ENCODE measurements at regions not wholly inside any gene's neighbourhood (a gene's known extent, or its start where the extent isn't known, plus 50 kb on each side); places are given as distances from the start of the nearest gene placed in this dataset.

GRCh38 chr5:100423330-100423729 lies 111.8 kb upstream of the FAM174A start:
- Histone ChIP-seq H3K9me3 (ENCODE audit: control insufficient read depth in 4 of 4, insufficient read depth in 3 of 4, low read length in 3 of 4) (peaks cover 0 to 18% (median 6%) of the 10 kb centered on the region in 4 donors), H3K4me3 (no peak overlapping the region), H3K36me3 (ENCODE audit: control insufficient read depth in 4 of 4, insufficient read depth in 4 of 4, low read length in 4 of 4) (peaks cover 0 to 5% (median 0%) of the 10 kb centered on the region in 4 donors), H3K27ac (ENCODE audit: low read depth in 1 of 2, low read length in 1 of 2) (no peak overlapping the region), H3K4me1 (ENCODE audit: control insufficient read depth in 5 of 5, insufficient read depth in 5 of 5, low read length in 5 of 5) (no peaks in the 10 kb centered on the region), H3K9ac (ENCODE audit: insufficient read depth in 1 of 2, low read length in 2 of 2) (no peak overlapping the region), H3K27me3 (ENCODE audit: control insufficient read depth in 3 of 3, insufficient read depth in 3 of 3, low read length in 2 of 3) (no peaks in the 10 kb centered on the region)
- no peak for TF ChIP-seq CTCF (IDR thresholded peaks at IDR 0.05; ENCODE audit: control extremely low read depth, extremely low read depth)
- DNase-seq = no peak
- 86 to 96% methylated on average over 5 of the region's 5 CpGs for WGBS, 2 donors
- ATAC-seq (ENCODE audit: insufficient read depth, low FRiP score) = no peak

- no peak for ATAC-seq (ENCODE audit: insufficient read depth, low FRiP score)
- Histone ChIP-seq H3K9me3 (ENCODE audit: control insufficient read depth in 4 of 4, insufficient read depth in 3 of 4, low read length in 3 of 4) (peaks cover 0 to 18% (median 6%) of the 10 kb centered on the region in 4 donors), H3K4me1 (ENCODE audit: control insufficient read depth in 5 of 5, insufficient read depth in 5 of 5, low read length in 5 of 5) (peaks cover 0 to 7% (median 0%) of the 10 kb centered on the region in 5 donors), H3K9ac (ENCODE audit: insufficient read depth in 1 of 2, low read length in 2 of 2) (no peak overlapping the region), H3K27ac (ENCODE audit: low read depth in 1 of 2, low read length in 1 of 2) (no peak overlapping the region), H3K36me3 (ENCODE audit: control insufficient read depth in 4 of 4, insufficient read depth in 4 of 4, low read length in 4 of 4) (peaks cover 0 to 5% (median 0%) of the 10 kb centered on the region in 4 donors), H3K27me3 (ENCODE audit: control insufficient read depth in 3 of 3, insufficient read depth in 3 of 3, low read length in 2 of 3) (no peaks in the 10 kb centered on the region), H3K4me3 (no peak overlapping the region)
- no peak for TF ChIP-seq CTCF (IDR thresholded peaks at IDR 0.05; ENCODE audit: control extremely low read depth, extremely low read depth)
- no peak for DNase-seq
Measured at GRCh38 chr5:100421360-100421759, 113.8 kb upstream of the FAM174A start.

GRCh38 chr5:100418231-100418630 lies 116.9 kb upstream of the FAM174A start:
- WGBS, 2 donors = 72 to 86% methylated on average over 1 of the region's 1 CpG
- no peak overlapping the region for H3K4me3 ChIP-seq

More at GRCh38 chr5:100418231-100418630, 116.9 kb upstream of the FAM174A start:
- Histone ChIP-seq H3K27ac (ENCODE audit: low read depth in 1 of 2, low read length in 1 of 2) (no peak overlapping the region), H3K9me3 (ENCODE audit: control insufficient read depth in 4 of 4, insufficient read depth in 3 of 4, low read length in 3 of 4) (no peaks in the 10 kb centered on the region), H3K9ac (ENCODE audit: insufficient read depth in 1 of 2, low read length in 2 of 2) (no peak overlapping the region), H3K4me1 (ENCODE audit: control insufficient read depth in 5 of 5, insufficient read depth in 5 of 5, low read length in 5 of 5) (peaks cover 0 to 7% (median 0%) of the 10 kb centered on the region in 5 donors), H3K27me3 (ENCODE audit: control insufficient read depth in 3 of 3, insufficient read depth in 3 of 3, low read length in 2 of 3) (no peaks in the 10 kb centered on the region), H3K36me3 (ENCODE audit: control insufficient read depth in 4 of 4, insufficient read depth in 4 of 4, low read length in 4 of 4) (no peaks in the 10 kb centered on the region)
- no peak for DNase-seq
- no peak for ATAC-seq (ENCODE audit: insufficient read depth, low FRiP score)
- no peak for TF ChIP-seq CTCF (IDR thresholded peaks at IDR 0.05; ENCODE audit: control extremely low read depth, extremely low read depth)

Data from lung (tissue), 11 donors.